Uterus (tissue), 2 donors: ENCODE measurements at regions not wholly inside any gene's neighbourhood (a gene's known extent, or its start where the extent isn't known, plus 50 kb on each side); places are given as distances from the start of the nearest gene placed in this dataset.

Experiments
- POLR2A ChIP-seq, 2 donors: fragments of 450-650 bp; IDR thresholded peaks; one replicate each; pipeline ENCODE4 v1.6.1; 2016; ENCODE audit warnings: antibody characterized with exemption in 2 of 2, mild to moderate bottlenecking in 1 of 2, moderate library complexity in 1 of 2
- TF ChIP-seq, protein P1 (sequence below), 4 experiments: fragments of 200-600 bp in 2 of 4; fragments of 450-650 bp in 2 of 4; sonication (generic) in 2 of 4; IDR thresholded peaks; one replicate each; pipeline ENCODE4 v1.5.1; 2016 to 2019; ENCODE audit warnings: antibody characterized with exemption in 4 of 4, mild to moderate bottlenecking in 2 of 4, moderate library complexity in 1 of 4

DNA sequence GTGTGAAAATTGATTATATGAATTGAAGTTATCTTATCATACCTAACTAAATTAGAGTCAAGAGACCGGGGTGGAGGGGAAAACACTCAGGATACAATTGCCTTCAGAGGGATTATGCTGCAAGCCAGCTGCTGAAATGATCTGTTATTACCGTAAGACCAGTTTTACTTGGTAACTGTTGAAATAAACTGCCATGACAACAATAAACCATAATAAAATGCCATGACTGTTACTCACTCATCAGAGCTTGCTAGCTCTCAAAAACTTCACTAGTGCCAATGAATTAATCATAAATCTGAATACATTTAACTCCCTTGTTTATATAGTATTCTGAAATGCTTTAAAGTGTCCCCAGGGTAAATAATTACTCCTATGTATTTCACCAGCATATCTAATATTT is 68.2 kb downstream of the CASP12 start:
- no peak for TF ChIP-seq POLR2A (IDR thresholded peaks at IDR 0.05)
- TF ChIP-seq, protein P1, sequence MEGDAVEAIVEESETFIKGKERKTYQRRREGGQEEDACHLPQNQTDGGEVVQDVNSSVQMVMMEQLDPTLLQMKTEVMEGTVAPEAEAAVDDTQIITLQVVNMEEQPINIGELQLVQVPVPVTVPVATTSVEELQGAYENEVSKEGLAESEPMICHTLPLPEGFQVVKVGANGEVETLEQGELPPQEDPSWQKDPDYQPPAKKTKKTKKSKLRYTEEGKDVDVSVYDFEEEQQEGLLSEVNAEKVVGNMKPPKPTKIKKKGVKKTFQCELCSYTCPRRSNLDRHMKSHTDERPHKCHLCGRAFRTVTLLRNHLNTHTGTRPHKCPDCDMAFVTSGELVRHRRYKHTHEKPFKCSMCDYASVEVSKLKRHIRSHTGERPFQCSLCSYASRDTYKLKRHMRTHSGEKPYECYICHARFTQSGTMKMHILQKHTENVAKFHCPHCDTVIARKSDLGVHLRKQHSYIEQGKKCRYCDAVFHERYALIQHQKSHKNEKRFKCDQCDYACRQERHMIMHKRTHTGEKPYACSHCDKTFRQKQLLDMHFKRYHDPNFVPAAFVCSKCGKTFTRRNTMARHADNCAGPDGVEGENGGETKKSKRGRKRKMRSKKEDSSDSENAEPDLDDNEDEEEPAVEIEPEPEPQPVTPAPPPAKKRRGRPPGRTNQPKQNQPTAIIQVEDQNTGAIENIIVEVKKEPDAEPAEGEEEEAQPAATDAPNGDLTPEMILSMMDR (IDR thresholded peaks at IDR 0.05): no peak
